Endothelial cell (in vitro differentiated cells): ENCODE measurements at regions not wholly inside any gene's neighbourhood (a gene's known extent, or its start where the extent isn't known, plus 50 kb on each side); places are given as distances from the start of the nearest gene placed in this dataset.

Experiments used
- DNase-seq: peaks from one replicate; pipeline ENCODE4 v3.0.0; 2021; ENCODE audit warnings: low spot score
- H3K27ac Mint-ChIP-seq: one replicate; pipeline ENCODE4 v1.8.0; 2021; ENCODE audit warnings: mixed read lengths, inconsistent platforms; ENCODE audit not compliant: unreplicated experiment
- H3K27me3 Mint-ChIP-seq: one replicate; pipeline ENCODE4 v1.8.0; 2021; ENCODE audit warnings: mild to moderate bottlenecking, moderate library complexity, mixed read lengths, inconsistent platforms; ENCODE audit not compliant: unreplicated experiment
- H3K36me3 Mint-ChIP-seq: one replicate; pipeline ENCODE4 v1.8.0; 2021; ENCODE audit warnings: mild to moderate bottlenecking, low read depth, mixed read lengths, inconsistent platforms; ENCODE audit not compliant: unreplicated experiment
- H3K4me1 Mint-ChIP-seq: one replicate; pipeline ENCODE4 v1.8.0; 2021; ENCODE audit warnings: mild to moderate bottlenecking, mixed read lengths, inconsistent platforms; ENCODE audit not compliant: unreplicated experiment
- H3K4me3 Mint-ChIP-seq: one replicate; pipeline ENCODE4 v1.8.0; 2021; ENCODE audit warnings: mild to moderate bottlenecking, mixed read lengths, inconsistent platforms; ENCODE audit not compliant: unreplicated experiment
- H3K9me3 Mint-ChIP-seq: one replicate; pipeline ENCODE4 v1.8.0; 2021; ENCODE audit warnings: mixed read lengths, inconsistent platforms; ENCODE audit not compliant: unreplicated experiment
- TF ChIP-seq, protein P1 (sequence below): fragments of 200-600 bp; sonication (generic); IDR thresholded peaks from one replicate; pipeline ENCODE4 v1.5.0; 2021; ENCODE audit warnings: antibody characterized with exemption; ENCODE audit not compliant: unreplicated experiment

- no peak overlapping the region for H3K27ac Mint-ChIP-seq
- no peak for DNase-seq
- H3K9me3 Mint-ChIP-seq: no peaks in the 10 kb centered on the region
- no peaks in the 10 kb centered on the region for H3K4me1 Mint-ChIP-seq
- TF ChIP-seq, protein P1, sequence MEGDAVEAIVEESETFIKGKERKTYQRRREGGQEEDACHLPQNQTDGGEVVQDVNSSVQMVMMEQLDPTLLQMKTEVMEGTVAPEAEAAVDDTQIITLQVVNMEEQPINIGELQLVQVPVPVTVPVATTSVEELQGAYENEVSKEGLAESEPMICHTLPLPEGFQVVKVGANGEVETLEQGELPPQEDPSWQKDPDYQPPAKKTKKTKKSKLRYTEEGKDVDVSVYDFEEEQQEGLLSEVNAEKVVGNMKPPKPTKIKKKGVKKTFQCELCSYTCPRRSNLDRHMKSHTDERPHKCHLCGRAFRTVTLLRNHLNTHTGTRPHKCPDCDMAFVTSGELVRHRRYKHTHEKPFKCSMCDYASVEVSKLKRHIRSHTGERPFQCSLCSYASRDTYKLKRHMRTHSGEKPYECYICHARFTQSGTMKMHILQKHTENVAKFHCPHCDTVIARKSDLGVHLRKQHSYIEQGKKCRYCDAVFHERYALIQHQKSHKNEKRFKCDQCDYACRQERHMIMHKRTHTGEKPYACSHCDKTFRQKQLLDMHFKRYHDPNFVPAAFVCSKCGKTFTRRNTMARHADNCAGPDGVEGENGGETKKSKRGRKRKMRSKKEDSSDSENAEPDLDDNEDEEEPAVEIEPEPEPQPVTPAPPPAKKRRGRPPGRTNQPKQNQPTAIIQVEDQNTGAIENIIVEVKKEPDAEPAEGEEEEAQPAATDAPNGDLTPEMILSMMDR: no peak
- peaks cover 4% of the 10 kb centered on the region for H3K36me3 Mint-ChIP-seq
- H3K27me3 Mint-ChIP-seq: no peaks in the 10 kb centered on the region
- no peak overlapping the region for H3K4me3 Mint-ChIP-seq
Measured at GRCh38 chr4:125008676-125009075, 296.1 kb upstream of the ANKRD50 start.

GRCh38 chr4:125004676-125005075 lies 292.1 kb upstream of the ANKRD50 start:
- no peaks in the 10 kb centered on the region for H3K9me3 Mint-ChIP-seq
- TF ChIP-seq, protein P1: no peak
- H3K4me1 Mint-ChIP-seq: no peaks in the 10 kb centered on the region
- H3K27ac Mint-ChIP-seq: no peak overlapping the region
- no peak overlapping the region for H3K4me3 Mint-ChIP-seq
- DNase-seq: no peak
- H3K36me3 Mint-ChIP-seq: peaks cover 4% of the 10 kb centered on the region
- no peaks in the 10 kb centered on the region for H3K27me3 Mint-ChIP-seq

DNA sequence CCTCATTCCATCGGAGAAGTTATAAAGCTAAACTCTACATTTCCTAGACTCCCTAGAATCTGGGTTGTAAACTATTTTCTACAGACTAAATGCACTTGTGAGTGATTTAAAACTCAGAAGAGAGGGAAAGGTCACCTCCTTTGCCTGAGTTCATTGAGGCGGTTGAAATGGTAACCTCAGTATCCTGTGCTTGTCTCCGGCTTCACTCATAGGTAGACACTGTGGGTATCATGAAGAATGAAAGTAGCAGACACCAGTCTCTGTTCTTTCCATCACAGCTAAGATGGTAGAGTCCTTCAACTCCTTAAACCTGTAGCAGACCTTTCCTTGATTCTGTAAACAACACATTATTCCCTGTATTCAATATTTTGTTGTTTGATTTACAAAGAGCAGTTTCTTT lies 291.3 kb upstream of the ANKRD50 start:
- Mint-ChIP-seq H3K27me3 (no peaks in the 10 kb centered on the region), H3K4me1 (no peaks in the 10 kb centered on the region), H3K9me3 (no peaks in the 10 kb centered on the region), H3K27ac (no peak overlapping the region), H3K4me3 (no peak overlapping the region), H3K36me3 (peaks cover 4% of the 10 kb centered on the region)
- TF ChIP-seq, protein P1: no peak
- DNase-seq: no peak

- no peak overlapping the region for H3K4me3 Mint-ChIP-seq
- H3K9me3 Mint-ChIP-seq: no peaks in the 10 kb centered on the region
- DNase-seq: no peak
- H3K4me1 Mint-ChIP-seq: no peaks in the 10 kb centered on the region
- no peak overlapping the region for H3K27ac Mint-ChIP-seq
- H3K36me3 Mint-ChIP-seq: no peaks in the 10 kb centered on the region
- TF ChIP-seq, protein P1: no peak
- H3K27me3 Mint-ChIP-seq: no peaks in the 10 kb centered on the region
Measured at GRCh38 chr4:124997991-124998390, 285.5 kb upstream of the ANKRD50 start.

- no peak for DNase-seq
- Mint-ChIP-seq H3K4me3 (no peak overlapping the region), H3K4me1 (no peaks in the 10 kb centered on the region), H3K36me3 (no peaks in the 10 kb centered on the region), H3K9me3 (no peaks in the 10 kb centered on the region), H3K27ac (no peak overlapping the region), H3K27me3 (no peaks in the 10 kb centered on the region)
- TF ChIP-seq, protein P1: no peak
Measured at GRCh38 chr4:124997124-124997523, 284.6 kb upstream of the ANKRD50 start.
